GM21360 (cell line): ENCODE measurements at regions not wholly inside any gene's neighbourhood (a gene's known extent, or its start where the extent isn't known, plus 50 kb on each side); places are given as distances from the start of the nearest gene placed in this dataset.
"Not testable (repeated sequence)": the region's sequence is repeated elsewhere in the genome, so short reads cannot be mapped to it uniquely, and the experiment has no call there.

Experiments used
- ATAC-seq: cut with Tn5 transposase; IDR thresholded peaks from one replicate; pipeline ENCODE4 v1.9.1; 2021; ENCODE audit warnings: mild to moderate bottlenecking, moderate library complexity; ENCODE audit not compliant: unreplicated experiment

GRCh38 chr5:128782446-128782845 is 182.8 kb upstream of the SLC27A6 start:
- ATAC-seq, result no peak

GRCh38 chr5:128784726-128785125 is 180.6 kb upstream of the SLC27A6 start:
- no peak for ATAC-seq

GRCh38 chr5:128791312-128791711 is 174.0 kb upstream of the SLC27A6 start:
- no peak for ATAC-seq

DNA sequence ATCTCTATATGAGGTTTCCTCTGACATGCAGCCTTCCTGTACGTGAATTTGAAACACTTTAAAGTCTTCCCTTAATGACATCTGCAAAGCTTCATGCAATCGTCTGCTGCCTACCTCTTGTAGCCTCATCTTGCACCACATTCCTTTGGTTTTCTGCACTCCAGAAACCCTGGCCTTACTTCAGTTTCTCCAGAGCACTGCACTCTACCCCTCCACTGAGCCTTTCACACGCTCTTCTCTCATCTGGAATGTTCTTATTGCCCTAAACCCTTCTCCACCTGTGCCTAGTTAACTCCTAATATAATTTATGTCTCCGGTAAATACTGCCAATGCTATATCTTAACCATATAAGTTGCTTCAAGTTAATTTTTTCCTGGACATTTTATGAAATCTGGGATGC is 168.8 kb upstream of the SLC27A6 start:
- ATAC-seq, result no peak

DNA sequence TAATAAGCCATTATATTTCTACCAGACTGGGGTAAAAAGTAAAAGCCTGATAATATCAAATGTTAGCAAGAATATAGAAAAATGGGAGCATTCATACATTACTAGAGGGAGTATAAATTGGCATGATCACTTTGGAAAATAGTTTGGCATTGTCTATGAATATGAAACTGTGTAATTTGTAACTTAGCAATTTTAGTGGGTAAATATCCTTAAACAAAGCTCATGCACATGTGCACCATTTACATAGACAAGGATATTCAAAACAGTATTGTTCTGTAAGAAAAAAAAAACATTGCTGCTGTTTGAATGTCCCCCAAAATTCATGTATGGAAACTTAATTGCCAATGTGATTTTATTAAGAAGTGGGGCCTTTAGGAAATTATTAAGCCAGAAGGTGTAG is 166.4 kb upstream of the SLC27A6 start:
- no peak for ATAC-seq

DNA sequence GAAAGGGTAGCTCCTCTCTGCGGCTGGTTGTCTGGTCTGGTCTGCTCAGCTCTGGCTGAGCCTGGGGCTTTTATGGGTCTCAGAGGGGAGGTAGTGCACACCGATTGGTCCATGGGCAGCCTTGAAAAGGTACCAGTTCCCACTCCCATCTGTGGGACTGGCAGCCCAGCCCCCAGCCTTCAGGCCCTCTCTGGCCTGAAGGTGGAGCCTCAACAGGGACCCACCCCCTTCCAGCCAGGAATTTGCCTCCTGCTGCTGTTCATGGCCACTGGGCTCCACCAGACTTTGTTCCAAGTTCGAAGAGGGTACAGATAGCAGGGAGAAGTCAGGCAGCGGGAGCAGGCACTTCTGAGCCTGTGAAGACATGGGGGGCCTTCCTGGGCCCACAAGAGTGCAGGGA is 165.3 kb upstream of the SLC27A6 start:
- ATAC-seq, result no peak

- ATAC-seq, result no peak
Observed at GRCh38 chr5:128800377-128800776, 164.9 kb upstream of the SLC27A6 start.

DNA sequence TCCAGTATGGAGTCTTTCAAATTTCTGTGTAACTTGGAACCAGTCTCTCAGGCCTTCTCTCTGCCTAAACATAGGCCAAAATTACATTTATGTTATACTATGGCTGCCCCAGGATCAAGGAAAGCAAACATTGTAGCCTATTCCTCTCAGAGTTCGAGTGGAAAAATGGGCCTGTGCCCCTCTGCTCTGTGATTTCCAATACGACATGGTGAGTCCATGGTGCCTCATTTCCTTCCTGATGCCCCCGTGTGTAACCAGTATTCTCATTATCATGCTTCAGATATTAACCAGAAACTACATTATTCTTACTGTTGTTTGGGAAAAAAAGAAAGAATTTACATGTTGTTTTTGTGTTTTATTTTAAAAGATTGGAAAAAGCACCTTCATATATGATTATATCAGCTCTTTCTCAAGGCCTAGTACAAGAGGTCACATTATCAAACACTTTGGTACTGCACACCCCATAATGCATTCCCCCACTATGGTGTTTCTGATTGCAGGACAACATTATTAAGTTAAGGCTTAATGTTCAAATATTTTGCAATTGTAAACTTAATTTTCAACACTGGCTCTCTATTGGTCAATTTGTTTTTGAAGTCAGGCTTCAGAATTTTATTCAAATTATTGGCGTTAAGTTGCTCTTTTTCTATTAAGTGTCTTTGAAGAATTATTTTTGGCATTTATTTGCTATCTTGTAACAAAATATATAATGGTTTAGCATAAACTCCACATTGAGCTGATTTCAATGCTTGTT is 151.8 kb upstream of the SLC27A6 start:
- no peak for ATAC-seq

DNA sequence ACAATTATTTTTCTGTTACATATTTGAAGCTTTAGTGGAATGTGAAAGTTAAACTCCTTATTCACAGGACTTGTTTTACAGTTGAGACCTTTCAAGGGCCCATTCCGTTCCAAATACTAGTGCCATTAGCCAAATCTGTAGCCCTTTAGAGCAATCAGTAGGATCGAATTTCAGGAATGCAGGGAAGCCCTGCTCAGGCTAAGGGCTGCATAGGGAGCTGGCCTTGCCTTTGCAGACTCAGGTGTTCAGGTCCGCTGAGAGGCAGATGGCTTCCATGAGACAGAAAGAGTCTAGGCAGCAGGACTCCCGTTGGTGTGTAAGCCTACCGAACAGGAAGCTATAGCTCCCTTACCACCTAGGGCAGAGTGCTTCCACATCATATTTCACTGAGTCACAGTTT is 150.1 kb upstream of the SLC27A6 start:
- ATAC-seq, result no peak

DNA sequence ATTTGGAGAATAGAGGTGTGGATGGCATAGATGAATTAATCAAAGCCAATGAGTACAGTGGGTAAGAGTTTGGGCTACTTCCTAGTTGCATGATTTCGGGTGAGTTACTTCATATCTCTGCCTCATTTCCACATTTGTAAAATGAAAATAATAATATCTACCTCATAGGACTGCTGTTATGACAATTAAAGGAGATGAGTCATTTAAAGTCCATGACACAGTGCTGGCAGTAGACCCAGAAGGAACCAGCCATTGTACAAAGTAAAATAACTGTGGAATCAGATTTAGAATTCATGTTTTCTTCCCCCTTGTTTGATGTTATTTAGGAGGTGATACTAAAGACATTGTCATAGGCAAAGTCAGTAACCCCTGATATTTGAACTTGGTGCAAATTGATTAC is 139.5 kb upstream of the SLC27A6 start:
- ATAC-seq, result no peak

GRCh38 chr5:128826275-128826674 is 139.0 kb upstream of the SLC27A6 start:
- no peak for ATAC-seq

GRCh38 chr5:128836571-128836970 is 128.7 kb upstream of the SLC27A6 start:
- no peak for ATAC-seq

DNA sequence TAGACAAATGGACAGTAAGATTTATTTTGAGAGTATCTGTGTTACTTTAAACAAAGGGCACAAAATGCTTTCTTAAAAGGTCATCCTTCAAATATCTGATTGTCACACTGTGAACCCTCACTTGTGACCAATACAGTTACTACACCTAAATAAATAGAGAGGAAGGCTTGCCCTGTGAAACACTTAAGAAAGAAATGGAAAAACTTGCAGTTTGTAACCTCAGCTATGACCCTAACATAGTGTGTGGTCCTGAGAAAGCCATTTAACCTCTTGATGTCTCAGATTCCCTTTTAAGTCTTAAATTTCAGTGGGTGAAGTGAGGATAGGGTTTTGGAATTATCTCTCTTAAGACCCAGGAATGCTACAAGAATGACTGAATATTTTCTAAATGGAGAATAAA is 126.7 kb upstream of the SLC27A6 start:
- ATAC-seq, result no peak

DNA sequence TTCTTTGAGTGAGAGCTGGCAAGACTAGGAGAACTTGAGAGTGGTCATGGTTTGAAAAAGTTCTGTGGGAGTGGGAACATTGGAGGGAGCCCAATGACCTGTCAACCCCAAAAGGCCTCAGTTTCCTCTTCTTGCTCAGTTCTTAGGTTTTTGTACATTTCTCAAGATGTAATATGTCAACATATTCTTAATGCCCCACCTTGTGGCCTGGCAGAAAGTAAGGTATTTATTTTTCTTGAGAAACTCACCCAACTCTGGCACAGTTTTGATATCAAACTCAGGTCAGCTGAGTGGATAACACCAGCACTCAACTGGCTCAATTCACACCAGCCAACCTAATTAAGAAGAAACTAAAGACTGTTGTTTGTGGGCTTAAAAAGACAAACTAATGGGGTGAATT is 123.0 kb upstream of the SLC27A6 start:
- no peak for ATAC-seq

- ATAC-seq, result no peak
Observed at GRCh38 chr5:128844354-128844923, 120.8 kb upstream of the SLC27A6 start.

GRCh38 chr5:128850049-128850448 is 115.2 kb upstream of the SLC27A6 start:
- no peak for ATAC-seq

DNA sequence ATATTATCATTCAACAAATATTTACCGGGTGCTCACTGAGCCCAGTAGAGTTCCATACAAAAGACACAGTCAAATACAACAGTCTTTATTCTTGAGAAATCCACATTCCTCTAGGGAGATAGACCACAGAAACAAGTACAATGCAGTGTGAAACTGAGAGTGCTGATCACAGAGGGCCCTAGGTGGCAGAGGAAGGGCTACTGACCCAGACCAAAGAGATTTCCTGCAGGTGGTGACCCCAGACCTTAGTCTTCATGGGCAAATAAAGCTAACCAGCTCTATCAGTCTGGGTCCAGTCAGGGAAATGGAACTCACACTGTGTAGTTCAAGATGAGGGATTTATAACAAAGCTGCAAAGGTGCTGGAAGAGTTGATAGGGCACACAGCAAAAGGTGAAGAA is 110.4 kb upstream of the SLC27A6 start:
- ATAC-seq, result no peak

DNA sequence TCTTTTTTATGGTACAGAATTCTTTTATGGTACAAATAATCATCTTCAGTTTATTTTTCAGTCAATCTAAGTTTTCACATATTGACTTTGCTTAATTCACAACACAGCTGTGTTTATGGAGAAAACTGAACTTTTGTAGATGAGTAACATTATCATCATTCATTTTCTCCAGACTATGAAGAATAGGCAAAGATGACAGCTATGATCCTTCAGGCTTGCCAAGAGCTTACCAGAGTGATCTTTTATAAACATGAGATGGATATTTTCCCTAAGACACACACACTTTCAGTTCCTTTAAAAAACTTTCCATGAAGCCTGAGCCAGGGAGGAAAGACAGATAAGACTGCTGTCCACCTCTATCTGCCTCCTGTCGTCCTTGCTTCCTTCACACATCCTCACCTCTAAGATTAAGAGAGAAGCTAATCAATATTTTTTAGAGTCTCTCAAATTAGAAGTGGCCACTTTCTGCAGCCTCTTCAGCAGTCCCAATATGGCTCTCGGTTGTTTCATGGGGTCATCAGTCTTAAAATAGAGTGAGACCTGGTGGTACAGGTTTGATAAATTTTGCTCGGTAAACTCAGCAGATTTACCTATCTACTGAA is 108.1 kb upstream of the SLC27A6 start:
- no peak for ATAC-seq

GRCh38 chr5:128858995-128859394 is 106.3 kb upstream of the SLC27A6 start:
- no peak for ATAC-seq

DNA sequence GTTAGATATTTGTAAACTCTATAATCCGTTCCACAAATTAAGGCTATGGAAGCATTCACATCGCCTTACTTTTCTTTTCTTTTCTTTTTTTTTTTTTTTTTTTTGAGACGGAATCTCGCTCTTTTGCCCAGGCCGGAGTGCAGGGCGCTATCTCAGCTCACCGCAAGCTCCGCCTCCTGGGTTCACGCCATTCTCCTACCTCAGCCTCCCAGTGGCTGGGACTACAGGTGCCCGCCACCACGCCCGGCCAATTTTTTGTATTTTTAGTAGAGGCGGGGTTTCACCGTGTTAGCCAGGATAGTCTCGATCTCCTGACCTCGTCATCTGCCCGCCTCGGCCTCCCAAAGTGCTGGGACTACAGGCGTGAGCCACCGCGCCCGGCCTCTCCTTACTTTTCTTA is 104.1 kb upstream of the SLC27A6 start:
- ATAC-seq, result not testable (repeated sequence)

DNA sequence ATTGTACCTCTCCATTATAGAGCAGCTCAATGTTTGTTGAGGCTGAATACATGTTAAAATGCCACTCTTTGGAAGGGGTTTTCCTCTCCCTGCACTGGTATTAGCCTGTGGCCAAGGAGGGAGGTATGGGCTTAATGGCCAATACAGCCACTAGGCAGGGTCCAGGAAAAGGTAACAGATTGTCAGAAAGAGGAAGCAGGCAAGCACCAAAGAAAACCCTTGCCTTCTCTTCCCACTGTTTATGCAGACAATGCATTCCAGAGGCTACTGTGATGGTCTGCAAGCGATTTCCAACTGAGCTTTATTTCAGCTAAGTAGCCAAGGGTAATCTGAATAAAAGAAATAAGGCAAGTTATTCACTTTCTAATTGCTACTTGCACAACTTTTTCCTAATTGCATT is 95.3 kb upstream of the SLC27A6 start:
- no peak for ATAC-seq

DNA sequence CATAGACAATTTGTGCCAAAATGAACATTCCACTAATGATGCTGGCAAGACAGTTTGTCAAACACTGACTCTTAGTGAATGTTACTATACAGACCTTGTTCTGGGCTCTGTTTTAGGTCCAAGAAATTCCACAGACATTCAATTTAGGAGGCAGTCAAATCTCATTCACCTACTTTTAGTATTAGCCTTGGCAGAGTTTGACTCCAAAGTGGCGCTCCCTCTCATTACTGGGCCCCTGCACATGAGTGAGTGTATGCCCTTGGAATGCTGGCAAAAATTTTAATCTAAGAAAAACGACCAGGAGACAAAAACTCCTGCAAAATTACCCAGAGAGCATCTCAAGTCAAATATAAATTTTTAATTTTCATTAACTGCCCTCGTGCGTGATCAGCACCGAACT is 94.9 kb upstream of the SLC27A6 start:
- ATAC-seq, result no peak

- ATAC-seq, result no peak
Observed at GRCh38 chr5:128870923-128871322, 94.4 kb upstream of the SLC27A6 start.
